SH-SY5Y (cell line): ENCODE measurements at regions not wholly inside any gene's neighbourhood (a gene's known extent, or its start where the extent isn't known, plus 50 kb on each side); places are given as distances from the start of the nearest gene placed in this dataset.

Experiments used
- GATA2 ChIP-seq: IDR thresholded peaks from 2 replicates; pipeline ENCODE4 v1.6.1; 2011; ENCODE audit warnings: mild to moderate bottlenecking, low read depth, low read length
- GATA3 ChIP-seq: IDR thresholded peaks from 2 replicates; pipeline ENCODE4 v1.6.1; 2011; ENCODE audit warnings: low read depth, mild to moderate bottlenecking, low read length, moderate library complexity

DNA sequence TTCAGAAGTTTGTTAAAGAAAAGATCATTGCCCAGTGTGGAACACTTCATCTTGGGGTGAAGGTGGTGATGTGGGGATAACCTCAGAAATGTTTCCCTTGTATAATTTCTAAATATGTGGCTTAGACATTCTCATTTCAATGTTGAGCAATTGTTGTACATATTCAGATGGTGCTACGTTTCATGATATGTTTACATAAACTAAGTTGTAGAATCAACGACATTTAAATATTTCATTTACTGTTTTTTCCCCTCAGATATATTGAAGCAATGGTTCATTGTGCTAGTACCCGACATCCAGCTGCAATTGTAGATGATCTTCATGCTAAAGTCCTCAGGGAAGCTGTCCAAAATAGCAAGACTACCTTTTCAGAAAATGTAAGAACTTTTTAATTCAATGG, 92.6 kb downstream of the BLTP1 start:
- no peak for TF ChIP-seq GATA2
- no peak for TF ChIP-seq GATA3
